Hepatocyte (in vitro differentiated cells): ENCODE measurements at regions not wholly inside any gene's neighbourhood (a gene's known extent, or its start where the extent isn't known, plus 50 kb on each side); places are given as distances from the start of the nearest gene placed in this dataset.
"Not testable (repeated sequence)": the region's sequence is repeated elsewhere in the genome, so short reads cannot be mapped to it uniquely, and the experiment has no call there.

ENCODE experiments used
- EZH2 ChIP-seq: fragments of 200-600 bp; sonication (generic); IDR thresholded peaks from 2 replicates; pipeline ENCODE4 v1.6.1; 2016; ENCODE audit warnings: antibody characterized with exemption, mild to moderate bottlenecking, borderline replicate concordance
- EZH2phosphoT487 ChIP-seq: fragments of 200-600 bp; sonication (generic); IDR thresholded peaks from one replicate; pipeline ENCODE4 v1.6.1; 2018; ENCODE audit warnings: antibody characterized with exemption, mild to moderate bottlenecking, low read depth, moderate library complexity; ENCODE audit not compliant: unreplicated experiment, severe bottlenecking
- TF ChIP-seq, protein P1 (sequence below): fragments of 200-600 bp; sonication (generic); IDR thresholded peaks from 2 replicates; pipeline ENCODE4 v1.5.1; 2016; ENCODE audit warnings: antibody characterized with exemption, mild to moderate bottlenecking; ENCODE audit not compliant: poor library complexity

- TF ChIP-seq, protein P1, sequence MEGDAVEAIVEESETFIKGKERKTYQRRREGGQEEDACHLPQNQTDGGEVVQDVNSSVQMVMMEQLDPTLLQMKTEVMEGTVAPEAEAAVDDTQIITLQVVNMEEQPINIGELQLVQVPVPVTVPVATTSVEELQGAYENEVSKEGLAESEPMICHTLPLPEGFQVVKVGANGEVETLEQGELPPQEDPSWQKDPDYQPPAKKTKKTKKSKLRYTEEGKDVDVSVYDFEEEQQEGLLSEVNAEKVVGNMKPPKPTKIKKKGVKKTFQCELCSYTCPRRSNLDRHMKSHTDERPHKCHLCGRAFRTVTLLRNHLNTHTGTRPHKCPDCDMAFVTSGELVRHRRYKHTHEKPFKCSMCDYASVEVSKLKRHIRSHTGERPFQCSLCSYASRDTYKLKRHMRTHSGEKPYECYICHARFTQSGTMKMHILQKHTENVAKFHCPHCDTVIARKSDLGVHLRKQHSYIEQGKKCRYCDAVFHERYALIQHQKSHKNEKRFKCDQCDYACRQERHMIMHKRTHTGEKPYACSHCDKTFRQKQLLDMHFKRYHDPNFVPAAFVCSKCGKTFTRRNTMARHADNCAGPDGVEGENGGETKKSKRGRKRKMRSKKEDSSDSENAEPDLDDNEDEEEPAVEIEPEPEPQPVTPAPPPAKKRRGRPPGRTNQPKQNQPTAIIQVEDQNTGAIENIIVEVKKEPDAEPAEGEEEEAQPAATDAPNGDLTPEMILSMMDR, result not testable (repeated sequence)
- TF ChIP-seq EZH2, EZH2phosphoT487: not testable (repeated sequence)
Measured at GRCh38 chr2:91503959-91504741, 2812.7 kb downstream of the RPIA start.
